Activated T-cell treated with anti-CD3 and anti-CD28 coated beads, Interleukin-2, amount 50 U/mL, for 1 hour (primary cell): ENCODE measurements at regions not wholly inside any gene's neighbourhood (a gene's known extent, or its start where the extent isn't known, plus 50 kb on each side); places are given as distances from the start of the nearest gene placed in this dataset.
"Not testable (repeated sequence)": the region's sequence is repeated elsewhere in the genome, so short reads cannot be mapped to it uniquely, and the experiment has no call there.

Experiments
- DNase-seq: peaks from one replicate; pipeline ENCODE4 v3.0.0-alpha.2; 2020

- DNase-seq: no peak
These were observed 138.2 kb upstream of the NCOR2 start for GRCh38 chr12:124705545-124706138.

DNA sequence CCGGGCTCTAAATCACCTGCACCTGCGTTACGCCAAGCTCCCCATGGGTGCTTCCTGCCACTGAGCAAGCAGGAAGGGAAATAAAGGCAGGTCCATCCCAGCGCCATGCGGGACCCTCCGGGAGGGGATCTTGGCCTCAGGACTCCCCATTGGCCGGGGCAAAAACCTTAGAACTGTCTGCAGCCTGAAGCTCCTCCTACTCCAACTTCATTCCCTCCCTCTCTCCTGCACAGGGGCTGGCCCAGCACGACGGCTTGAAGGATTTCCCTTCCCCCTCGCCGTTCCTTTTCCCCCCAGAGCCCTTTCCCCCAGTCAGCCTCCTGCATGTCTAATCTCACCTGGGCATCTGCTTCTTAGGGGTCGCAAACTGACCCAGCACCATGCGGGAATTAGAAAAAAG lies 137.2 kb upstream of the NCOR2 start:
- DNase-seq: no peak

- no peak for DNase-seq
These were observed 136.4 kb upstream of the NCOR2 start for GRCh38 chr12:124703856-124704255.

DNA sequence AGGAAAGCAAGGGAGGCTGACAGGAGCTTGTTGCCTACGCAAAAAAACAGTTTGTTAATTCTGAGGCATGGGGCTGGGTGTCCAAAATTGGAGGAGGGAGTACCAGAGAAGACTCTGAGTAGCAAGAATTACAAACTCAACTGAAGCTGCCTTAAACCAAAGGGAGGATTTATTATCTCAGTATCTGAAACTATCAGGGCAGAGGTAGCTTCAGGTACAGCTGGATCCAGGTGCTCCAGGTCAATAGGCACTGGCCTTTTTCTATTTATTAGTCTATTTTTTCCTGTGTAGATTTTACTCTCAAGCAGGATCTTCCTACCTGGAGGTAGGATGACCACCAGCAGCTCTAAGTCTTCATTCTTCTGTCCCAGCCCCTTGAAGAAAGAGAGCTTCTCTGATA lies 135.3 kb upstream of the NCOR2 start:
- DNase-seq: no peak

GRCh38 chr12:124700810-124701592 lies 133.6 kb upstream of the NCOR2 start:
- no peak for DNase-seq

- DNase-seq: no peak
These were observed 132.5 kb upstream of the NCOR2 start for GRCh38 chr12:124699909-124700308.

- no peak for DNase-seq
These were observed 131.5 kb upstream of the NCOR2 start for GRCh38 chr12:124698998-124699305.

GRCh38 chr12:124698211-124698997 lies 131.0 kb upstream of the NCOR2 start:
- DNase-seq: no peak

- DNase-seq: not testable (repeated sequence)
These were observed 130.3 kb upstream of the NCOR2 start for GRCh38 chr12:124697722-124698121.

GRCh38 chr12:124696693-124697476 lies 129.5 kb upstream of the NCOR2 start:
- no peak for DNase-seq

DNA sequence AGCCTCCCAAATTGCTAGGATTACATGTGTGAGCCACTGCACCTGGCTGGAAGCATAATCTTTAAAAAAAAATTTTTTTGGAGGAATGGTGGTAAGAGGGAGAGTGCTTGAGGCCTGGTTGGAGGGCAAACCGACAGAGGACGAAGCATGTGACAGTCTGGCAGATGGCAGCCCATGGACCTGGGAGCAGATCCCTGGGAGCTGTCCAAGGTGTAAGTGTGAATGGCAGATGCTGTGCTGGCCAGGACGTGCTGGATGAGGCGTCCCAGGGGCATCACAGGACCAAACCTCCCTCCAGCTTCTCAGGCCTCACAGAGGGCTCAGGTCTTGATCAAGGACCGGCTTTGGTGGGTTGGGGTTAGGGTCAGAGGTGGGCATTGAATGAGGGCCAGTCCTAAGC lies 128.4 kb upstream of the NCOR2 start:
- DNase-seq: no peak

DNA sequence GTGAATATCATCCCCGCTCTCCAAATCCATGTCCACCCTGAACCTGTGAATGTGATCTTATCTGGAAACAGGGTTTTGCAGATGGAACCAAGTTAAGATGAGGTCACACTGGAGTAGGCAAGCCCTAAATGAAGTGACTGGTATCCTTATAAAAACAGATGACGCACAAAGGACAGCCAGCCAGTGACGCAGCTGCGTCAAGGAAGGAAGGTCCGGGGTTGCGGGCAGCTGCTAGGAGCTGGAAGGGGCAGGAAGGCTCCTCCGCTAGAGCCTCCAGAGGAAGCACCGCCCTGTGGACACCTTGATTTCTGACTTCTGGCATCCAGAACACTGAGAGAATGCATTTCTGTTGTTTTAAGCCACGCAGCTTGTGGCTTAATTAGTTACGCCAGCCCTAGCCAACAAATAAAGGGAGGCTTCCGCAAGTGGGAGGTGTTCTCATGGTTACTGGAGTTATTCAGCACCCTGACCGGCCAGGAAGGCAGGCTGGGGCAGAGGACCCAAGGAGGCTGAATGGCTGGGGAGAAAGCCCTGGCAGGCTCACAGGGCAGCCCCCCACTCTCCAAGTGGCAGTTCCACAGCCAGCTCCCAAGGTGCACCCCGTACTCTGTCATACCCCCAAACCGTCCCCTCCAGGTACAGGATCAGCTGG lies 127.6 kb upstream of the NCOR2 start:
- DNase-seq: no peak

DNA sequence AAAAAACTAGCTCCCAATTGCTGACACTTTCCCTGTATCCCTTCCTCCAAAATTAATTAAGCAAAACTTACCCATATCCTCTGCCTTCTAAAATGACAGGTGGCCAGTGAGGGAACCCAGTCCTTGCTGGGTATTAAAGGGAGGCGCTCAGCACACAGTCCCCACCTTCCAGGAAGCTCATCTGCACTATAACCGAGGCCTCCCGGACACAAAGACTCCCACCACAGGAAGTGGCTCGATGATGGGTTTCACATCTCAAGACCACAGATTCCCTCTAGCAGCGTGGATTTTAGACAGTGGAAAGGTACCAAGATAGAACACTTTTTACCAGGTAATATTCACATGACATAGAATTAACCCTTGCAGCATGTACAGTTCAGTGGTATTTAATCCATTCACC lies 126.8 kb upstream of the NCOR2 start:
- DNase-seq: no peak

DNA sequence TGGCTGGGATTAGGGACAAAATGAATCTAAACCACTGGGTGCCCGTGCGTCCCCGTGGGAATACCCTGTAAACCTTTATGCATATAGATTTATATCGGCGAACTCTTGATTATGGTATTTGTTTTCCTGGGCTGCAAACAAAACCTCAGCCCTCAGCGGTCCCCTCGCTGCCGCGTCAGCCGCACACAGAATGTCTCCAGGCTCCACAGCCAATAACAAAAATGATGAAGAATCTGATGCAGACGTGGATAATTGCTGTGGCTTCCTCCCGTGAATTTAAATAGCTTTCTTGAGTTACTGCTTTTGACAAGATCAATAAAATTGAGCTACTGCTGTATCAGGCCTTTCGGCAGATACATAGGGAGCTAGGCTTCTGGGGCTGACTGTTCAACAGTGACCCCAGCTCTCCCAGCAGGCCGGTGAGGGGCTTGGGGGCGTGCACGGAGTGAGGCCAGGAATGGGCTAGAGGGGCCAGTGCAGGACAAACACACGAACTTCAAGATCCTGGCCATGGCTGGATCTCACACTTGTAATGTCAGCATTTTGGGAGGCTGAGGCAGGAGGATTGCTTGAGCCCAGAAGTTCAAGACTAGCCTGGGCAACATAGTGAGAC lies 125.8 kb upstream of the NCOR2 start:
- DNase-seq: no peak

DNA sequence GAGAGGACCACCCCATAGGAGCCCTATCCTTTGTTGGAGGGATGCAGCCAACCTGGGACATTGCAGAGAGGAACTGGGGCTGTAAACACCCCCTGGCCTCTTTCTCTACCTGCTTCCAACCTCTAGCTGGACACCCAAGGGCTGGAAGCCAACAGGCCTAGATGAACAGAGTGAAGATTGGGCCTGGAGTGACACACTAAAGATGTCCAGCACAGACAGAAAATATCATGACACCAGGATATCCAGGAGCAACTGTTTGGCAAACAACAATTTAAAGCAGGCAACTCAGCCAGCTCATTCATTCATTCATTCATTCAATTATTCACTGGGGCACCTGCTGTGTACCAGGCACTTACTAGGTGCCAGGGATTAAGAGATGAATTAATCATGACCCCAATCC lies 125.0 kb upstream of the NCOR2 start:
- no peak for DNase-seq

DNA sequence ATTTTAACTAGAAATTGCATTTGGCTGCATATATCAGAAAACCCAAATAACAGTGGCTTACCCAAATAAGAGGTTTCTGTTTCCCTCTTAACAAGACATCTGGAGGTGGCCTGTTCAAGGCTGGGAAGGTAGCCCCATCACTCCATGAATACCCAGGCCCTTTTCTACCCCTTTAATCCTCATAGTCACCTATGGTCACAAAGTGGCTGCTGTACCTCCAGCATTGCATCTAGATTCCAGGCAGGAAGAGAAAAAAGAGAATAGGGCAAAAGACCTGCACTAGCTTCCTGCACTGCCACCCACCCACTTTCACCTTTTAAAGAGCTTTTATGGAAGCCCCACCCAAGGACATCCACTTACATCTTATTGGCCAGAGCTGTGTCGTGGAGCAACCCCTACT lies 124.0 kb upstream of the NCOR2 start:
- DNase-seq: no peak

GRCh38 chr12:124689631-124690030 lies 122.2 kb upstream of the NCOR2 start:
- no peak for DNase-seq

DNA sequence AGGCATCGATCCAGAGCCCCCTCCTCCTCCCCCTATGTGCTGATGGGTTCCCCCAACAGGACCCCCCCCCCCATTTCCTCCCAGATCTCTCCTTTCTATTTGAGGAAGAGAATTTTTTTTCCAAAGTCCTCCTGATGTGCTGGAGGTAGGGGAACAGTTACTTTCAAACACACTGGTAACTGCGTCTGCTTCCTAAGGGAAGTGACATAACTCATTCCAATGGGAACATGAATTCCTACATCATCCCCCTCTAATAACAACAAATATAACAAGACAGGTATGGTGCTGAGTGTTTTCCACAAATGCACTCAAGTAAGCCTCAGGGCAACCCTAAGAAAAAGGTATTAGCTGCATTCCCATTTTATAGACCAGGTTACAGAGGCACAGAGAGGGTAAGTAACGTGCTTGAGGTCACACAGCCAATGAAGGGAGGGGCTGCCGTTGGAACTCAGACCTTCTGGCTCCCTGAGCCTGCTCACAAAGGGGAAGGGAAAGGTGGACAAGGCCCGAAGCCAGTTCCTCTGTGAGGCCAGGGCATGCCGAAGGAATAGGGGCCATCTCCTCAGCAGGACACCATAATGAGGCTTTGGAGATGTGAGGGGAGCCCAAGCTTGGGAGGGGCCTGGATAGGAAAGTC lies 121.1 kb upstream of the NCOR2 start:
- no peak for DNase-seq

GRCh38 chr12:124687917-124688316 lies 120.5 kb upstream of the NCOR2 start:
- DNase-seq: no peak

DNA sequence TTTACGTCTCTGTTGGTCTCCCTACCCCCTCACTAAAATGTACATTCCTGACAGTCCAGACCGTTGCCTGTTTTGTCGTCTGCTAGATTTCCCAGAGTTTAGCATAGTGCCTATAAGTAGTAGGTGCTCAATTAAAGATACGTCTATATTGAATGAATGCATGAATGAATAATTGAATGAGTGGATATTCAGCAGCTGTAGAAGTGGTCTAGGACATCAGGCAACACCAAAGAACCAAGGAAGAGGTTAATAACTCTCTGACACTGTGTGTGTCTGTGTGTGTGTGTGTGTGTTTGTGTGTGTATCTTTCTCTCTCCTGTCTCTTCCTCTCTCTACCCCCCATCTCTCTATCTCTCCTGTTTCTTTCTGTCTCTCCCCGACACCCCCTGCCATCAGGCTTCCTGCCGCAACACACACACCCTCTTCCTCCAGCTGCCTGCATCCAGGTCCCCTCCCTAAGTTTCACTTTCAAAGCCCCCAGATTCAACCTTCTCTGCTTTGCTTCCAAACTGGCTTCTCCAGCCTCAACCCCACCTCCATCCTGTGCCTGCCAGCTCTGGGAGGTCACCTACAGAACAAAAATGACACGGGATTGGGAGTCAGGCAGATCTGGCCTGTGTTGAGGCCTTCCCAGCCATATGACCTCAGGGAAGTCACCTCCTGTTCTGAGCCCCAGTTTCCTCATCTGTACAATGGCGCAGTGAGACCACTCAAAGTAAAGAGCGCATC lies 119.9 kb upstream of the NCOR2 start:
- no peak for DNase-seq
